Astrocyte (in vitro differentiated cells and primary cell): ENCODE measurements at regions not wholly inside any gene's neighbourhood (a gene's known extent, or its start where the extent isn't known, plus 50 kb on each side); places are given as distances from the start of the nearest gene placed in this dataset.

Experiments
- CTCF ChIP-seq: IDR thresholded peaks from 2 replicates; pipeline ENCODE4 v1.5.1; 2011; ENCODE audit warnings: low read depth, mild to moderate bottlenecking, inconsistent platforms, low read length, moderate library complexity; ENCODE audit not compliant: insufficient read depth
- EZH2 ChIP-seq: IDR thresholded peaks from 2 replicates; pipeline ENCODE4 v1.6.1; 2012; ENCODE audit warnings: mild to moderate bottlenecking, low read length, inconsistent platforms; ENCODE audit not compliant: insufficient read depth

- TF ChIP-seq CTCF (no peak), EZH2 (no peak)
Observed at GRCh38 chr4:57491388-57491787, 381.2 kb upstream of the IGFBP7 start.
